ENCODE measurements at regions not wholly inside any gene's neighbourhood (a gene's known extent, or its start where the extent isn't known, plus 50 kb on each side); places are given as distances from the start of the nearest gene placed in this dataset.

DNA sequence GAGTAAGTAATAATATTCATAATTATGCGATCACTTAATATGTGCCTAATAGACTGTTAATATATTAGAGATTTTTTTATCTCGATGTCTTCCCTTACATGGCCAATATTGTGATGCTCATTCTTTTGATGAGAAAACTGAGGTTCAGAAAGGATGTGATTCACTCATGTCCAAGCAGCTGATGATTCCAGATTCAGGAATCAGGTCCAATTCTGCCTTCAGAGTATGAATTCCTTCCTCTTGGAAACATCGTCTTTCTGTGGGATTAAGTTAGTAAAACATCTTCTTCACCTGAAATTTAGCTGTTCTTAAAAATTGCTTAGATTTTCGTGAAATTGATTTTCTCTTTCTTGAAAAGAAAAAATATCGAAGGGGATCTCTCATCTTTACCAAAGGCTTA lies 242.5 kb upstream of the RFX3 start:
- TF ChIP-seq, protein P1, sequence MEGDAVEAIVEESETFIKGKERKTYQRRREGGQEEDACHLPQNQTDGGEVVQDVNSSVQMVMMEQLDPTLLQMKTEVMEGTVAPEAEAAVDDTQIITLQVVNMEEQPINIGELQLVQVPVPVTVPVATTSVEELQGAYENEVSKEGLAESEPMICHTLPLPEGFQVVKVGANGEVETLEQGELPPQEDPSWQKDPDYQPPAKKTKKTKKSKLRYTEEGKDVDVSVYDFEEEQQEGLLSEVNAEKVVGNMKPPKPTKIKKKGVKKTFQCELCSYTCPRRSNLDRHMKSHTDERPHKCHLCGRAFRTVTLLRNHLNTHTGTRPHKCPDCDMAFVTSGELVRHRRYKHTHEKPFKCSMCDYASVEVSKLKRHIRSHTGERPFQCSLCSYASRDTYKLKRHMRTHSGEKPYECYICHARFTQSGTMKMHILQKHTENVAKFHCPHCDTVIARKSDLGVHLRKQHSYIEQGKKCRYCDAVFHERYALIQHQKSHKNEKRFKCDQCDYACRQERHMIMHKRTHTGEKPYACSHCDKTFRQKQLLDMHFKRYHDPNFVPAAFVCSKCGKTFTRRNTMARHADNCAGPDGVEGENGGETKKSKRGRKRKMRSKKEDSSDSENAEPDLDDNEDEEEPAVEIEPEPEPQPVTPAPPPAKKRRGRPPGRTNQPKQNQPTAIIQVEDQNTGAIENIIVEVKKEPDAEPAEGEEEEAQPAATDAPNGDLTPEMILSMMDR (IDR thresholded peaks at IDR 0.05) = no peak
- no peak overlapping the region for H3K27ac Mint-ChIP-seq
- H3K4me1 Mint-ChIP-seq (ENCODE audit: low read depth) = no peaks in the 10 kb centered on the region
- H3K9me3 Mint-ChIP-seq = no peaks in the 10 kb centered on the region
- Histone ChIP-seq H3K27ac (ENCODE audit: low read depth in 1 of 2, low read length in 2 of 2) (no peak overlapping the region), H3K4me1 (ENCODE audit: insufficient read depth, low read length) (no peaks in the 10 kb centered on the region), H3K9me3 (ENCODE audit: control insufficient read depth in 1 of 2, insufficient read depth in 1 of 2, low read length in 2 of 2) (no peaks in the 10 kb centered on the region), H3K27me3 (ENCODE audit: control insufficient read depth in 1 of 2, insufficient read depth in 2 of 2, low read length in 2 of 2) (peaks cover 0 to 9% of the 10 kb centered on the region in 2 experiments), H3K4me3 (ENCODE audit: low read length) (no peak overlapping the region), H3K36me3 (ENCODE audit: insufficient read depth, low read length) (no peaks in the 10 kb centered on the region)
- intact Hi-C loops (cut with DNase I, micrococcal nuclease) = loop anchor here in 1 of 2 experiments (2.0 kb wide), 1 partner anchor 21 kb away; no protein-coding TSS in a partner anchor
- H3K27me3 Mint-ChIP-seq = peaks cover 6% of the 10 kb centered on the region
- no peak for DNase-seq
- no peak overlapping the region for H3K4me3 Mint-ChIP-seq
- CTCF ChIA-PET = no interaction called here
- ATAC-seq (ENCODE audit: poor library complexity) = no peak
- POLR2A ChIA-PET = interaction anchor here (0.6 kb wide), 1 partner anchor 114 kb away, joined by 3 read pairs; no protein-coding TSS in a partner anchor
- H3K36me3 Mint-ChIP-seq (ENCODE audit: low read depth) = no peaks in the 10 kb centered on the region

DNA sequence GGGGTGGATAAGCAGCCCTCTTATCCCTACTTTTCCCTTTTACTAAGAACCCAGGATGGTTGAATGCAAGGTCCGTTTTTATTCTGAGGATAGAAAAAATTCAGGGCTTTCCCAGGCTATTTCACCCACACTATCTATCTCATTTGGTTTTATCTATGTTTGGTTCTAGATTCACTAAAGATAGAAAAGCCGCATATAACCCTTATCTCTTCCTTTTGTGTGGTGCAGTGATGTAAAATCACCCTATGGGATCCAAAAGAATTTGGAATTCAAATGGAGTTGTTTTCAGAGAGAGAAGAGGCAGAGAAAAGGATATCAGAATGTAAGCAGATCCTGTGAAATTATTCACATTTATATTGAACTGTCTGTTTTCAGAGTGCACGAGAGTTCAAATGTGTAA lies 236.3 kb upstream of the RFX3 start:
- ChIA-PET POLR2A (no interaction called here), CTCF (no interaction called here)
- ATAC-seq (ENCODE audit: poor library complexity) (no peak), DNase-seq (no peak)
- Histone ChIP-seq H3K9me3 (ENCODE audit: control insufficient read depth in 1 of 2, insufficient read depth in 1 of 2, low read length in 2 of 2) (no peaks in the 10 kb centered on the region), H3K36me3 (ENCODE audit: insufficient read depth, low read length) (no peaks in the 10 kb centered on the region), H3K27ac (ENCODE audit: low read depth in 1 of 2, low read length in 2 of 2) (no peak overlapping the region), H3K4me1 (ENCODE audit: insufficient read depth, low read length) (no peaks in the 10 kb centered on the region), H3K4me3 (ENCODE audit: low read length) (no peak overlapping the region), H3K27me3 (ENCODE audit: control insufficient read depth in 1 of 2, insufficient read depth in 2 of 2, low read length in 2 of 2) (no peaks in the 10 kb centered on the region)
- intact Hi-C loops (cut with DNase I, micrococcal nuclease) = no loop called here
- no peak overlapping the region for H3K4me3 Mint-ChIP-seq
- TF ChIP-seq, protein P1 (IDR thresholded peaks at IDR 0.05) = no peak
- H3K36me3 Mint-ChIP-seq (ENCODE audit: low read depth) = no peaks in the 10 kb centered on the region
- H3K4me1 Mint-ChIP-seq (ENCODE audit: low read depth) = peaks cover 11% of the 10 kb centered on the region
- no peaks in the 10 kb centered on the region for H3K27me3 Mint-ChIP-seq
- H3K9me3 Mint-ChIP-seq = no peaks in the 10 kb centered on the region
- H3K27ac Mint-ChIP-seq = no peak overlapping the region

DNA sequence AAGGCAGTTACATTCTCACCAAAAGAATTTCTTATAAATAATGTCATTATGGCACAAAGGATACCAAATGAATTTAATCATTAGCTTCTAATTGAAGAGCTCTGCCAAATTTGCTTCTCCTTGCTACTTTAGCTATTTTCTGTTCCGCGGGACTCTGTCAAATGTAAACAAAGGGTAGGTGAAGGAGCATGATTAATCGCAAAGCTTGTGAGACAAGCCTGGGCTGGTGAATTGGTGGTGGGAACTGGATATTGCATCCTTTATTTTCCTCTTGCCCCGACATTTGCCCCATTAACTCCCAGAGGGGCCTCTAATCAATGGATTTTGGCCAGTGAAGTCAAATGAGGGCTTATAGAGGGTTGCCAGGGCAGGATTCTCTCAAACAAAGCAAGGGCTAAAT lies 234.2 kb upstream of the RFX3 start:
- no peaks in the 10 kb centered on the region for H3K36me3 Mint-ChIP-seq (ENCODE audit: low read depth)
- H3K27me3 Mint-ChIP-seq = no peaks in the 10 kb centered on the region
- H3K27ac Mint-ChIP-seq = no peak overlapping the region
- Histone ChIP-seq H3K27me3 (ENCODE audit: control insufficient read depth in 1 of 2, insufficient read depth in 2 of 2, low read length in 2 of 2) (no peaks in the 10 kb centered on the region), H3K9me3 (ENCODE audit: control insufficient read depth in 1 of 2, insufficient read depth in 1 of 2, low read length in 2 of 2) (no peaks in the 10 kb centered on the region), H3K4me1 (ENCODE audit: insufficient read depth, low read length) (no peaks in the 10 kb centered on the region), H3K27ac (ENCODE audit: low read depth in 1 of 2, low read length in 2 of 2) (no peak overlapping the region), H3K4me3 (ENCODE audit: low read length) (no peak overlapping the region), H3K36me3 (ENCODE audit: insufficient read depth, low read length) (no peaks in the 10 kb centered on the region)
- CTCF ChIA-PET = interaction anchor here (1.4 kb wide), 1 partner anchor 9 kb away, joined by 3 read pairs; no protein-coding TSS in a partner anchor
- peaks cover 11% of the 10 kb centered on the region for H3K4me1 Mint-ChIP-seq (ENCODE audit: low read depth)
- ATAC-seq (ENCODE audit: poor library complexity) (no peak), DNase-seq (no peak)
- POLR2A ChIA-PET = no interaction called here
- TF ChIP-seq, protein P1 (IDR thresholded peaks at IDR 0.05) = no peak
- intact Hi-C loops (cut with DNase I, micrococcal nuclease) = no loop called here
- no peak overlapping the region for H3K4me3 Mint-ChIP-seq
- no peaks in the 10 kb centered on the region for H3K9me3 Mint-ChIP-seq

Data from CD4-positive, alpha-beta T cell (primary cell).